Astrocyte of the cerebellum (primary cell): ENCODE measurements at regions not wholly inside any gene's neighbourhood (a gene's known extent, or its start where the extent isn't known, plus 50 kb on each side); places are given as distances from the start of the nearest gene placed in this dataset.

Source experiments
- DNase-seq: peaks from one replicate; pipeline ENCODE4 v3.0.0-alpha.2; 2011; ENCODE audit warnings: low read depth
- H3K4me3 ChIP-seq: 2 replicates; pipeline ENCODE4 v1.5.1; 2011; ENCODE audit warnings: mild to moderate bottlenecking, low read depth, low read length, moderate library complexity
- in situ Hi-C: cut with HindIII; loops from 2 replicates; pipeline ENCODE4 v1.10.0; 2017; ENCODE audit warnings: low sequenced_read_pairs
- TF ChIP-seq, protein P1 (sequence below): IDR thresholded peaks from 2 replicates; pipeline ENCODE4 v1.5.1; 2012; ENCODE audit warnings: low read length, low read depth, moderate library complexity, mild to moderate bottlenecking; ENCODE audit errors: missing control alignments

DNA sequence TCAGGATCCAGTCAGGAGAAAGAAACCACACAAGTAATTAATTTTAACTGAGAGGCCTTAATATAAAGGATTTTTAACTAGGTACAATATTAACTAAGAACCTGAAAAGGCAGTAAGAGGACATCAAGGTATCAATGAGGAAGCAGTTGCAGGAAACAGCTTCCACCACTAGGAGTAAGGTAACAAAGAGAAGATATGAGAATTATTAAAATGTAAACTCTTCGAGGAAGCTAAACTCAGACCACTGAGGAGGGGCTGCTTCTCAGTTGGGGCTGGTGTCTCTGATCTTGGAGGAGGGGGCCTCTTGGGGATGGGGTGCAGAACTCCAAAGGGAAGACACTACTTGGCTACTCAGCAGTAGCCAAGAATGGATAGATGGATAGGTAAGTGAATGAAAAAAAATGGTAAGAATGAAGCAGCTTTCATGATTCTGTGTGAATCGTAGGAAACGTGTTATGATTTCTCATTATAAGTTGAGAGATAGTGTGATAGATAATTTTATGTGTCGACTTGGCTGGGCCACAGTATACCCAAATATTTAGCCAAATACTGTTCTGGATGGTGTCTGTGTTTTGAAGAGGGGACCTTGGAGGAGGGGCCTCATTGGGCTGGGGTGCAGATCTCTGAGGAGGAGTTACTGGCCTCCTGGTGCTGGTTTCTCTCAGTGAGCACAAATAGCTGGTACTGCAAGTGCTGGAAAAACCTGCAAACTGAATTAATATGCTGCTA lies 547.7 kb upstream of the LRRTM1 start:
- in situ Hi-C loops = no loop called here
- TF ChIP-seq, protein P1, sequence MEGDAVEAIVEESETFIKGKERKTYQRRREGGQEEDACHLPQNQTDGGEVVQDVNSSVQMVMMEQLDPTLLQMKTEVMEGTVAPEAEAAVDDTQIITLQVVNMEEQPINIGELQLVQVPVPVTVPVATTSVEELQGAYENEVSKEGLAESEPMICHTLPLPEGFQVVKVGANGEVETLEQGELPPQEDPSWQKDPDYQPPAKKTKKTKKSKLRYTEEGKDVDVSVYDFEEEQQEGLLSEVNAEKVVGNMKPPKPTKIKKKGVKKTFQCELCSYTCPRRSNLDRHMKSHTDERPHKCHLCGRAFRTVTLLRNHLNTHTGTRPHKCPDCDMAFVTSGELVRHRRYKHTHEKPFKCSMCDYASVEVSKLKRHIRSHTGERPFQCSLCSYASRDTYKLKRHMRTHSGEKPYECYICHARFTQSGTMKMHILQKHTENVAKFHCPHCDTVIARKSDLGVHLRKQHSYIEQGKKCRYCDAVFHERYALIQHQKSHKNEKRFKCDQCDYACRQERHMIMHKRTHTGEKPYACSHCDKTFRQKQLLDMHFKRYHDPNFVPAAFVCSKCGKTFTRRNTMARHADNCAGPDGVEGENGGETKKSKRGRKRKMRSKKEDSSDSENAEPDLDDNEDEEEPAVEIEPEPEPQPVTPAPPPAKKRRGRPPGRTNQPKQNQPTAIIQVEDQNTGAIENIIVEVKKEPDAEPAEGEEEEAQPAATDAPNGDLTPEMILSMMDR = no peak
- H3K4me3 ChIP-seq = no peak overlapping the region
- DNase-seq = no peak

DNA sequence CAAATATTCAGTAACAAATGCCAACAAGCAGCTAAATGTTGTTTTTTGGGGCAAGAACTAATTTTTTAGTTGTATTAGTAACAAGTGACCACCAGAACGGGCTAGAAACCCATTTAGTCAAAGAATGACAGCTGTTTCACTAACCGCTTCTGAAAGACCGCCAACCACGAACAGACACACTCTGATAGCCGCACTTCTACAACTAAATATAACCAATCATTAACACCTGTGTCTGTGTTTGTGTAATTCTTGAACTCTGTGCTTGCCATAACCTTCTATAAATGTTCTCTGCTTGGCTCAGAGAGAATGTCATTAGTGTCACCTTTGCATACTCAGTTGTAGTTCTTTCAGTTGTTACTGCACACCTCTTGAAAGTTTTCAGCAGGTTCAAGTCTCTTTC lies 526.3 kb upstream of the LRRTM1 start:
- TF ChIP-seq, protein P1 = no peak
- no peak for DNase-seq
- in situ Hi-C loops = no loop called here
- no peak overlapping the region for H3K4me3 ChIP-seq

DNA sequence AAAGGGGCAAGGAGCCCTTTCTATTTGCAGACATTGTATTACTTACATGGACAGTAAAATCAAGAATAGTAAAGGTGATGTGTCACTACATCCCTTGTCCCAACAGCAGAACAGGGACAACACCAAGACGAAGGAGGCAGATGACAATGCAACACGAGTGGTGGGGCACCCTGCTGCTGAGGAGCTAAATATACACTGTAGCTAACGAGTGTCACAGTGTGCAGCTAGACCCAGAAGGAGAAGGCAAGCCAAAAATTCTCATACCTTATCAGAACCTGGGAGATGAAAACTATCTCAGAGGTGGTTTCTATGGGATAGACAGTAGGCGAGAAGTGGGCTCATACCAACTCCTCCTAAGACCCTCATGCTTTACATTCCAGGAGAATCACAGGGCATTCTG lies 518.4 kb upstream of the LRRTM1 start:
- TF ChIP-seq, protein P1 = no peak
- no peak overlapping the region for H3K4me3 ChIP-seq
- in situ Hi-C loops = no loop called here
- DNase-seq = no peak

DNA sequence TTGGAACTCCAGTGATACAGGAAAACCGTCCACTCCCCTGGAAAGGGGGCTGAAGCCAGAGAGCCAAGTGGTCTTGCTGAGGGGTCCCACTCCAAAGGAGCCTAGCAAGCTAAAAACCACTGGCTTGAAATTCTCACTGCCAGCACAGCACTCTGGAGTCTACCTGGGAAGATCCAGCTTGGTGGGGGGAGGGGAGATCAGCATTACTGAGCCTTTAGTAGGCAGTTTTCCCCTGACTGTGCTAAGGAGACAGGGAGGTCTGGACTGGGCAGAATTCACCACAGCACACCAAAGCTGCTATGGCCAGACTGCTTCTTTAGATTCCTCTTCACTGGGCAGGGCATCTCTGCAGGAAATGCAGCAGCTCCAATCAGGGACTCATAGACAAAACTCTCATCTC lies 510.7 kb upstream of the LRRTM1 start:
- TF ChIP-seq, protein P1 = no peak
- H3K4me3 ChIP-seq = no peak overlapping the region

DNA sequence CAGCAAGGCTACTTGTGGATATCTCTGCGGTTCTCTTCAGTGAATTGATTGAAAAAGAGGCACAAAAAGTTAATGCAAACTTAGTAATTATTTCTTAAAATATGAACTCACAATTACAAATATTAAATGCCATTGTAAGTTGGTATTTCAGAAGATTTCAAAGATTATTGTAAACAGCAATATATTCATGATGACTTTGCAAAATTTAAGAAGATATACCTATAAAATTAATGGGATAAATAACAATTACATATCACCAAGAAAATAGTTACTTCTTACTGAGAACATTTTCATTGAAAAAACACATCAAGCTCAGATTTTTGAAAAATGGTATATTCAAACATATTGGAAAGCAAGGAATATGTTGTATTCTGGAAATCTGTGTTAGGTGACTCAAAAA lies 482.0 kb upstream of the LRRTM1 start:
- DNase-seq = no peak
- no peak overlapping the region for H3K4me3 ChIP-seq
- TF ChIP-seq, protein P1 = no peak
- in situ Hi-C loops = no loop called here

More for the DNA sequence above, 510.7 kb upstream of the LRRTM1 start:
- in situ Hi-C loops = no loop called here
- no peak for DNase-seq

DNA sequence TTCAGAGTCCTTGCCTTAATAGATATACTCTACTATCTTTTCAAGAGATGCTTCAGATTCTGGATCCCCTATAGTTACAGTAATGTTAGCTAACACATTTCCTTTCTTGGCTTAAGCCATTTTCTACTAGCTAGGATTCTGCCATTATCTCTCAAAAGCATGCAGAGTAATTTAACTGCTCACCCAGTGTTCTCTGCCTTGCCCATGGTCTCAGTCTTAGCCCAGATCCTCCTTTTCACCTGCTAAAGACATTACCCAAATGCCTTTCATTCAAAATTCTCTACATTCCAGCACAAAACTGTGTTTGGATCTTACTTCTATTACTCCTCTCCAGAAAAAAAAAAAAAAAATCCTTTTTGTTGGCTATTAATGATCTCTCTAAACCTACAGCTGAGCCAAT lies 474.2 kb upstream of the LRRTM1 start:
- TF ChIP-seq, protein P1 = no peak
- in situ Hi-C loops = no loop called here
- no peak for DNase-seq
- no peak overlapping the region for H3K4me3 ChIP-seq

DNA sequence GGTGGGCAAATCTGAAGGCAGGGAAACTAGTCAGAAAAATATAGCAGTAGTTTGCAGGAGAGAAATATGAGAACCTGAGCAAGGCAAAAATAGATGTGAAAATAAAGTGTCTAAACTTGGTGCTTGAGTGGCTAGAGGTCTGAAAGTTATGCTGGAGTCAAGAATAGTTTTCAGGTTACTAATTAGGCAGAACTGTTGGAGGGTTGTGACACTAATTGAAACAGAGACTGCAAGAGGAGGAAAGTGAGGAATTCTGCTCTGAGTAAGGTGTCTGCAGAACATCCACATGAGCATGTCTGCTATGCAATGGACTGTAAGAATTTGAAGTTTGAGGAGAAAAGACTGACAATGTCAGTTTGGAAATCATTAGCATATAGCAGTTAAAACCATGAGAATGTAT lies 444.0 kb upstream of the LRRTM1 start:
- DNase-seq = no peak
- TF ChIP-seq, protein P1 = no peak
- in situ Hi-C loops = no loop called here
- H3K4me3 ChIP-seq = no peak overlapping the region
